Panc1 (cell line): ENCODE measurements at regions not wholly inside any gene's neighbourhood (a gene's known extent, or its start where the extent isn't known, plus 50 kb on each side); places are given as distances from the start of the nearest gene placed in this dataset.
"Not testable (repeated sequence)": the region's sequence is repeated elsewhere in the genome, so short reads cannot be mapped to it uniquely, and the experiment has no call there.

Experiments used
- ATAC-seq: fragments of 200-7000 bp; cut with Tn5 transposase; 2 replicates; pipeline ENCODE4 v1.9.1; 2020; ENCODE audit warnings: mild to moderate bottlenecking, moderate library complexity
- BruUV-seq: library from RNA; stranded (reverse); fragments of 400-500 nt; replicated peaks from 2 replicates; lab custom pipeline; 2021; lab: Mats Ljungman, UMichigan
- CTCF ChIA-PET: fragments of 300-600 bp; sonication (Branson Sonifier 250); formaldehyde crosslinking; loops from one replicate; lab custom pipeline; 2022; ENCODE audit warnings: antibody characterized with exemption; lab: Charles Lee
- POLR2A ChIA-PET: fragments of 300-600 bp; sonication (Branson Sonifier 250); formaldehyde crosslinking; loops from one replicate; lab custom pipeline; 2022; ENCODE audit warnings: antibody characterized with exemption; lab: Charles Lee
- DNase-seq: peaks from one replicate; pipeline ENCODE4 v3.0.0-alpha.2; 2010; ENCODE audit warnings: low read depth, low spot score
- H3K27ac ChIP-seq: 2 replicates; pipeline ENCODE4 v1.5.1; 2011; ENCODE audit warnings: mild to moderate bottlenecking, low read length, inconsistent platforms
- H3K27me3 ChIP-seq: fragments of 200-500 bp; sonication (Bioruptor generic); 2 replicates; pipeline ENCODE4 v1.6.0; 2014; ENCODE audit warnings: low read length, inconsistent platforms; ENCODE audit not compliant: control insufficient read depth, insufficient read depth
- H3K36me3 ChIP-seq: fragments of 200-500 bp; sonication (Bioruptor generic); 2 replicates; pipeline ENCODE4 v1.5.1; 2014; ENCODE audit warnings: inconsistent platforms, mild to moderate bottlenecking, low read length, moderate library complexity; ENCODE audit not compliant: control insufficient read depth, insufficient read depth
- H3K4me1 ChIP-seq: 2 replicates; pipeline ENCODE4 v1.5.1; 2011; ENCODE audit warnings: inconsistent platforms, mild to moderate bottlenecking, low read length, moderate library complexity; ENCODE audit not compliant: control insufficient read depth, insufficient read depth
- H3K4me3 ChIP-seq, 2 experiments: 2 replicates each; pipeline ENCODE4 v1.5.1; 2011 to 2012; ENCODE audit warnings: low read depth in 2 of 2, low read length in 2 of 2, mild to moderate bottlenecking in 2 of 2, inconsistent platforms in 1 of 2, moderate library complexity in 1 of 2
- H3K9me3 ChIP-seq: fragments of 200-500 bp; sonication (Bioruptor generic); 2 replicates; pipeline ENCODE4 v1.5.1; 2014; ENCODE audit warnings: low read depth, mild to moderate bottlenecking, inconsistent platforms, low read length, moderate library complexity; ENCODE audit not compliant: control insufficient read depth, insufficient read depth
- CTCF ChIP-seq: fragments of 450-650 bp; IDR thresholded peaks from 2 replicates; pipeline ENCODE4 v1.5.1; 2017; ENCODE audit warnings: mild to moderate bottlenecking
- POLR2AphosphoS5 ChIP-seq: IDR thresholded peaks from 2 replicates; pipeline ENCODE4 v1.6.1; 2012; ENCODE audit warnings: mild to moderate bottlenecking, low read depth, low read length, moderate library complexity
- REST ChIP-seq, 2 experiments: IDR thresholded peaks; 2 replicates each; pipeline ENCODE4 v1.6.1; 2011 to 2012; ENCODE audit warnings: low read depth in 2 of 2, control low read depth in 1 of 2, low read length in 1 of 2, mild to moderate bottlenecking in 1 of 2, moderate library complexity in 1 of 2; ENCODE audit not compliant: insufficient read depth in 1 of 2
- SIN3A ChIP-seq: IDR thresholded peaks from 2 replicates; pipeline ENCODE4 v1.6.1; 2012; ENCODE audit warnings: low read depth, mild to moderate bottlenecking, low read length, moderate library complexity, borderline replicate concordance; ENCODE audit not compliant: insufficient read depth
- TCF7L2 ChIP-seq: IDR thresholded peaks from 2 replicates; pipeline ENCODE4 v1.6.1; 2011; ENCODE audit warnings: mild to moderate bottlenecking, low read depth, low read length, inconsistent platforms
- in situ Hi-C: cut with HindIII; loops from 2 replicates; pipeline ENCODE4 v1.10.0; 2016; ENCODE audit warnings: low sequenced_read_pairs, low pct_unique_long_range_greater_than_20kb
- intact Hi-C: fragments of 100-400 bp; cut with micrococcal nuclease; formaldehyde crosslinking; loops from one replicate; pipeline ENCODE4 v1.10.0; 2022; ENCODE audit not compliant: unreplicated experiment

GRCh38 chr5:56729488-56729887 lies 85.9 kb upstream of the MAP3K1 start:
- no peak for TF ChIP-seq CTCF
- no peak for TF ChIP-seq SIN3A
- TF ChIP-seq TCF7L2: no peak
- TF ChIP-seq REST (IDR thresholded peaks at IDR 0.05; ENCODE audit: insufficient read depth in 1 of 2, low read depth in 2 of 2, low read length in 1 of 2): no peak
- TF ChIP-seq POLR2AphosphoS5: no peak
- intact Hi-C loops (no loop called here), in situ Hi-C loops (no loop called here)
- no peak overlapping the region for H3K4me3 ChIP-seq
- H3K27me3 ChIP-seq: peaks cover 12% of the 10 kb centered on the region
- ChIA-PET POLR2A (no interaction called here), CTCF (no interaction called here)
- no TSS peak for BruUV-seq
- DNase-seq: no peak
- H3K36me3 ChIP-seq: no peaks in the 10 kb centered on the region
- H3K9me3 ChIP-seq: no peaks in the 10 kb centered on the region
- H3K27ac ChIP-seq: no peak overlapping the region
- H3K4me1 ChIP-seq: no peaks in the 10 kb centered on the region
- no peak for ATAC-seq

GRCh38 chr5:56725711-56726411 lies 89.5 kb upstream of the MAP3K1 start:
- Histone ChIP-seq H3K9me3 (no peaks in the 10 kb centered on the region), H3K36me3 (no peaks in the 10 kb centered on the region), H3K27ac (no peak overlapping the region), H3K4me1 (no peaks in the 10 kb centered on the region), H3K27me3 (peaks cover 14% of the 10 kb centered on the region), H3K4me3 (no peak overlapping the region)
- in situ Hi-C loops: no loop called here
- BruUV-seq: no TSS peak
- intact Hi-C loops: no loop called here
- POLR2A ChIA-PET: no interaction called here
- CTCF ChIA-PET: no interaction called here
- ATAC-seq: no peak
- DNase-seq: no peak
- TF ChIP-seq SIN3A: no peak
- no peak for TF ChIP-seq TCF7L2
- TF ChIP-seq POLR2AphosphoS5: no peak
- TF ChIP-seq CTCF: no peak
- no peak for TF ChIP-seq REST (IDR thresholded peaks at IDR 0.05; ENCODE audit: insufficient read depth in 1 of 2, low read depth in 2 of 2, low read length in 1 of 2)

- in situ Hi-C loops, intact Hi-C loops, ATAC-seq, H3K4me3 ChIP-seq, H3K27ac ChIP-seq, POLR2A ChIA-PET, H3K4me1 ChIP-seq, H3K36me3 ChIP-seq, CTCF ChIA-PET, BruUV-seq, DNase-seq, H3K9me3 ChIP-seq: not testable (repeated sequence)
- peaks cover 14% of the 10 kb centered on the region for H3K27me3 ChIP-seq
Observed at GRCh38 chr5:56724857-56725256, 90.5 kb upstream of the MAP3K1 start.
